Glomerular endothelial cell (primary cell): ENCODE measurements at regions not wholly inside any gene's neighbourhood (a gene's known extent, or its start where the extent isn't known, plus 50 kb on each side); places are given as distances from the start of the nearest gene placed in this dataset.
"Not testable (repeated sequence)": the region's sequence is repeated elsewhere in the genome, so short reads cannot be mapped to it uniquely, and the experiment has no call there.

Source experiments
- DNase-seq: peaks from one replicate; pipeline ENCODE4 v3.0.0-alpha.2; 2011; ENCODE audit warnings: low read depth, low spot score; ENCODE audit errors: extremely low read depth

- DNase-seq: no peak
Observed at GRCh38 chr1:172912765-172913260, 137.9 kb downstream of the TNFSF18 start.

- DNase-seq: no peak
Observed at GRCh38 chr1:172914501-172915144, 136.1 kb downstream of the TNFSF18 start.

- no peak for DNase-seq
Observed at GRCh38 chr1:172915271-172915670, 135.5 kb downstream of the TNFSF18 start.

GRCh38 chr1:172916116-172916515 is 134.6 kb downstream of the TNFSF18 start:
- DNase-seq: no peak

- peak; percentile 92 for DNase-seq
Observed at GRCh38 chr1:172917972-172918371, 132.8 kb downstream of the TNFSF18 start.

GRCh38 chr1:172918478-172918877 is 132.3 kb downstream of the TNFSF18 start:
- DNase-seq: no peak

GRCh38 chr1:172926070-172926469 is 124.7 kb downstream of the TNFSF18 start:
- no peak for DNase-seq

GRCh38 chr1:172928412-172928811 is 122.3 kb downstream of the TNFSF18 start:
- no peak for DNase-seq

- no peak for DNase-seq
Observed at GRCh38 chr1:172929006-172929405, 121.7 kb downstream of the TNFSF18 start.

GRCh38 chr1:172930142-172930541 is 120.6 kb downstream of the TNFSF18 start:
- DNase-seq: no peak

GRCh38 chr1:172931340-172931739 is 119.4 kb downstream of the TNFSF18 start:
- DNase-seq: no peak

GRCh38 chr1:172931761-172932160 is 119.0 kb downstream of the TNFSF18 start:
- no peak for DNase-seq

GRCh38 chr1:172932981-172933380 is 117.8 kb downstream of the TNFSF18 start:
- DNase-seq: no peak

- no peak for DNase-seq
Observed at GRCh38 chr1:172934417-172934762, 116.4 kb downstream of the TNFSF18 start.

GRCh38 chr1:172935062-172935592 is 115.6 kb downstream of the TNFSF18 start:
- no peak for DNase-seq

- no peak for DNase-seq
Observed at GRCh38 chr1:172936088-172936645, 114.6 kb downstream of the TNFSF18 start.

GRCh38 chr1:172938681-172939080 is 112.1 kb downstream of the TNFSF18 start:
- DNase-seq: no peak

- DNase-seq: no peak
Observed at GRCh38 chr1:172939475-172939874, 111.3 kb downstream of the TNFSF18 start.

GRCh38 chr1:172940174-172940855 is 110.4 kb downstream of the TNFSF18 start:
- no peak for DNase-seq

- DNase-seq: no peak
Observed at GRCh38 chr1:172941471-172941870, 109.3 kb downstream of the TNFSF18 start.

GRCh38 chr1:172941945-172942344 is 108.8 kb downstream of the TNFSF18 start:
- no peak for DNase-seq

GRCh38 chr1:172943138-172943537 is 107.6 kb downstream of the TNFSF18 start:
- not testable (repeated sequence) for DNase-seq
